ENCODE measurements at regions not wholly inside any gene's neighbourhood (a gene's known extent, or its start where the extent isn't known, plus 50 kb on each side); places are given as distances from the start of the nearest gene placed in this dataset.

GRCh38 chr18:54720620-54721019 is 107.7 kb upstream of the RAB27B start:
- no peak overlapping the region for H3K9ac ChIP-seq (ENCODE audit: insufficient read depth in 1 of 2, low read length in 2 of 2)
- WGBS, 2 donors, result 80 to 86% methylated on average over 1 of the region's 1 CpG

GRCh38 chr18:54726143-54726542 is 102.1 kb upstream of the RAB27B start:
- H3K4me1 ChIP-seq (ENCODE audit: control insufficient read depth in 5 of 5, insufficient read depth in 5 of 5, low read length in 5 of 5), result peaks cover 0 to 2% (median 0%) of the 10 kb centered on the region in 5 donors
- no peak overlapping the region for H3K27ac ChIP-seq (ENCODE audit: low read depth in 1 of 2, low read length in 1 of 2)
- ATAC-seq (ENCODE audit: insufficient read depth, low FRiP score) (no peak), DNase-seq (no peak)
- H3K4me3 ChIP-seq, result no peak overlapping the region
- no peaks in the 10 kb centered on the region for H3K9me3 ChIP-seq (ENCODE audit: control insufficient read depth in 4 of 4, insufficient read depth in 3 of 4, low read length in 3 of 4)
- WGBS, 2 donors, result 96 to 98% methylated on average over 4 of the region's 4 CpGs
- TF ChIP-seq, protein P1, sequence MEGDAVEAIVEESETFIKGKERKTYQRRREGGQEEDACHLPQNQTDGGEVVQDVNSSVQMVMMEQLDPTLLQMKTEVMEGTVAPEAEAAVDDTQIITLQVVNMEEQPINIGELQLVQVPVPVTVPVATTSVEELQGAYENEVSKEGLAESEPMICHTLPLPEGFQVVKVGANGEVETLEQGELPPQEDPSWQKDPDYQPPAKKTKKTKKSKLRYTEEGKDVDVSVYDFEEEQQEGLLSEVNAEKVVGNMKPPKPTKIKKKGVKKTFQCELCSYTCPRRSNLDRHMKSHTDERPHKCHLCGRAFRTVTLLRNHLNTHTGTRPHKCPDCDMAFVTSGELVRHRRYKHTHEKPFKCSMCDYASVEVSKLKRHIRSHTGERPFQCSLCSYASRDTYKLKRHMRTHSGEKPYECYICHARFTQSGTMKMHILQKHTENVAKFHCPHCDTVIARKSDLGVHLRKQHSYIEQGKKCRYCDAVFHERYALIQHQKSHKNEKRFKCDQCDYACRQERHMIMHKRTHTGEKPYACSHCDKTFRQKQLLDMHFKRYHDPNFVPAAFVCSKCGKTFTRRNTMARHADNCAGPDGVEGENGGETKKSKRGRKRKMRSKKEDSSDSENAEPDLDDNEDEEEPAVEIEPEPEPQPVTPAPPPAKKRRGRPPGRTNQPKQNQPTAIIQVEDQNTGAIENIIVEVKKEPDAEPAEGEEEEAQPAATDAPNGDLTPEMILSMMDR (IDR thresholded peaks at IDR 0.05; ENCODE audit: control extremely low read depth, extremely low read depth), result no peak
- no peak overlapping the region for H3K9ac ChIP-seq (ENCODE audit: insufficient read depth in 1 of 2, low read length in 2 of 2)
- H3K27me3 ChIP-seq (ENCODE audit: control insufficient read depth in 3 of 3, insufficient read depth in 3 of 3, low read length in 2 of 3), result no peaks in the 10 kb centered on the region
- no peaks in the 10 kb centered on the region for H3K36me3 ChIP-seq (ENCODE audit: control insufficient read depth in 4 of 4, insufficient read depth in 4 of 4, low read length in 4 of 4)

More at GRCh38 chr18:54720620-54721019, 107.7 kb upstream of the RAB27B start:
- ATAC-seq (ENCODE audit: insufficient read depth, low FRiP score) (no peak), DNase-seq (peak in 1 of 3 donors; percentile 15)
- Histone ChIP-seq H3K4me1 (ENCODE audit: control insufficient read depth in 5 of 5, insufficient read depth in 5 of 5, low read length in 5 of 5) (peaks cover 0 to 13% (median 0%) of the 10 kb centered on the region in 5 donors), H3K36me3 (ENCODE audit: control insufficient read depth in 4 of 4, insufficient read depth in 4 of 4, low read length in 4 of 4) (no peaks in the 10 kb centered on the region), H3K27me3 (ENCODE audit: control insufficient read depth in 3 of 3, insufficient read depth in 3 of 3, low read length in 2 of 3) (no peaks in the 10 kb centered on the region), H3K9me3 (ENCODE audit: control insufficient read depth in 4 of 4, insufficient read depth in 3 of 4, low read length in 3 of 4) (peaks cover 0 to 2% (median 0%) of the 10 kb centered on the region in 4 donors), H3K27ac (ENCODE audit: low read depth in 1 of 2, low read length in 1 of 2) (no peak overlapping the region), H3K4me3 (no peak overlapping the region)
- TF ChIP-seq, protein P1 (IDR thresholded peaks at IDR 0.05; ENCODE audit: control extremely low read depth, extremely low read depth), result no peak

- H3K27me3 ChIP-seq (ENCODE audit: control insufficient read depth in 3 of 3, insufficient read depth in 3 of 3, low read length in 2 of 3), result no peaks in the 10 kb centered on the region
- no peaks in the 10 kb centered on the region for H3K36me3 ChIP-seq (ENCODE audit: control insufficient read depth in 4 of 4, insufficient read depth in 4 of 4, low read length in 4 of 4)
- ATAC-seq (ENCODE audit: insufficient read depth, low FRiP score) (peak; percentile 73), DNase-seq (no peak)
- no peaks in the 10 kb centered on the region for H3K9me3 ChIP-seq (ENCODE audit: control insufficient read depth in 4 of 4, insufficient read depth in 3 of 4, low read length in 3 of 4)
- no peak overlapping the region for H3K27ac ChIP-seq (ENCODE audit: low read depth in 1 of 2, low read length in 1 of 2)
- H3K4me1 ChIP-seq (ENCODE audit: control insufficient read depth in 5 of 5, insufficient read depth in 5 of 5, low read length in 5 of 5), result no peaks in the 10 kb centered on the region
- H3K9ac ChIP-seq (ENCODE audit: insufficient read depth in 1 of 2, low read length in 2 of 2), result no peak overlapping the region
- TF ChIP-seq, protein P1 (IDR thresholded peaks at IDR 0.05; ENCODE audit: control extremely low read depth, extremely low read depth), result no peak
- WGBS, 2 donors, result 66 to 81% methylated on average over 3 of the region's 3 CpGs
- H3K4me3 ChIP-seq, result no peak overlapping the region
Observed at GRCh38 chr18:54734059-54734458, 94.2 kb upstream of the RAB27B start.

GRCh38 chr18:54736981-54737380 is 91.3 kb upstream of the RAB27B start:
- TF ChIP-seq, protein P1 (IDR thresholded peaks at IDR 0.05; ENCODE audit: control extremely low read depth, extremely low read depth), result no peak
- Histone ChIP-seq H3K27me3 (ENCODE audit: control insufficient read depth in 3 of 3, insufficient read depth in 3 of 3, low read length in 2 of 3) (no peaks in the 10 kb centered on the region), H3K4me3 (no peak overlapping the region), H3K9ac (ENCODE audit: insufficient read depth in 1 of 2, low read length in 2 of 2) (no peak overlapping the region), H3K27ac (ENCODE audit: low read depth in 1 of 2, low read length in 1 of 2) (no peak overlapping the region), H3K9me3 (ENCODE audit: control insufficient read depth in 4 of 4, insufficient read depth in 3 of 4, low read length in 3 of 4) (no peaks in the 10 kb centered on the region), H3K36me3 (ENCODE audit: control insufficient read depth in 4 of 4, insufficient read depth in 4 of 4, low read length in 4 of 4) (no peaks in the 10 kb centered on the region), H3K4me1 (ENCODE audit: control insufficient read depth in 5 of 5, insufficient read depth in 5 of 5, low read length in 5 of 5) (peaks cover 0 to 8% (median 0%) of the 10 kb centered on the region in 5 donors)
- no peak for DNase-seq
- 80 to 83% methylated on average over 1 of the region's 1 CpG for WGBS, 2 donors
- ATAC-seq (ENCODE audit: insufficient read depth, low FRiP score), result no peak
